ENCODE measurements at regions not wholly inside any gene's neighbourhood (a gene's known extent, or its start where the extent isn't known, plus 50 kb on each side); places are given as distances from the start of the nearest gene placed in this dataset.
"Not testable (repeated sequence)": the region's sequence is repeated elsewhere in the genome, so short reads cannot be mapped to it uniquely, and the experiment has no call there.

GRCh38 chr12:19625551-19625950 lies 186.3 kb downstream of the AEBP2 start:
- not testable (repeated sequence) for DNase-seq (ENCODE audit: low read depth, low spot score)

DNA sequence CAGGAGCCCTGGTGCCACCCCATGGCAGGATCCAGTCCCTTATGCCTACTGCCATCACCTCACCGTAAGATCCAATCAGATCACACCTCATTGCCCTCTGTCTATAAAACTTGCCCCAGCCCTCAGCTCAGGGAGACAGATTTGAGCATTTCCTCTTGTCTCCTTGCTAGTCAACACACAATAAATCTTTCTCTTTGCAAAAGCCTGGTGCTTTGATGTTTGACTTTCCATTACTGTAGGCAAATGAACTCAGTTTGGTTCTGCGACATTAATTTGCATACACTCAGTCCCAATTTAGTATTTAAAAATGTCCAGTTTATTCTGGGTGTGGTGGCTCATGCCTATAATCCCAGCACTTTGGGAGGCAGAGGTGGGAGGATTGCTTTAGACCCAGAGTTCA lies 188.4 kb downstream of the AEBP2 start:
- no peak for DNase-seq (ENCODE audit: low read depth, low spot score)

GRCh38 chr12:19630536-19630935 lies 191.2 kb downstream of the AEBP2 start:
- no peak for DNase-seq (ENCODE audit: low read depth, low spot score)

DNA sequence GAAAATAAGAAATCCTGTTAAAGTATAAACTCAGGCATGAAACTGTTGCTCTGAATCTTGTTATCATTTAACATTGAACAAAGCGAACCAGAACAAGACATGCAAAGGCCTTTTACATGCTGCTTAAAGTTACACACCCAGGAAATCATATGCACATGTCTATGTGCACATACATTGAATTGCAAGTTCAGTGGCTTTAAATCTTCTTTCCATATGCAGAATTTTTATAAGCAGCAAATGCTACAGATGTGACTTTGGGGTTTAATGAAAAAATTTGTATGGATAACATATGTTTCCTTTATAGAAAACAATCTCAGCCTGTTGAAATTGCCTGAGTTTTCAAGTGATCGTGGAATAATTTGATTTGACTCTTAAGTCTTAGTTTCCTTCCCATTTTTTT lies 193.9 kb downstream of the AEBP2 start:
- DNase-seq (ENCODE audit: low read depth, low spot score): no peak

DNA sequence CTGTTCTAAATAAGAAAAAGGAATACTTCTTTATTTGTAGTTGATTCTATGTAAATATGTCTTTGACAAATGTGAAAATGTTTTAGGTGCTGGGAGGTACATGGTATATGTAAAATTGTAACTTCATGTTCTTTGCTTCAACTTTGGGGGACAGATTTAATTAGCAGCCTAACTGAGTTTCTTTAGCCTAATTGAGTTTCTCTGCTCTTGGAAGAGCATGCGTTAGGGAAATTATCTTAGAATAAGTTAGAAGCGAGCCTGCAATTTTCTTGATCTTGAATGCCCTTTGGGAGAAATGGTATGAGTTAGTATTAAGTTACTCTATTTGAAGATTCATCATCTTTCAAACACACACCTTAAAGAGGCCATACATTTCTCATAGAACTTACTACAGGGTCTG lies 194.3 kb downstream of the AEBP2 start:
- DNase-seq (ENCODE audit: low read depth, low spot score): no peak

DNA sequence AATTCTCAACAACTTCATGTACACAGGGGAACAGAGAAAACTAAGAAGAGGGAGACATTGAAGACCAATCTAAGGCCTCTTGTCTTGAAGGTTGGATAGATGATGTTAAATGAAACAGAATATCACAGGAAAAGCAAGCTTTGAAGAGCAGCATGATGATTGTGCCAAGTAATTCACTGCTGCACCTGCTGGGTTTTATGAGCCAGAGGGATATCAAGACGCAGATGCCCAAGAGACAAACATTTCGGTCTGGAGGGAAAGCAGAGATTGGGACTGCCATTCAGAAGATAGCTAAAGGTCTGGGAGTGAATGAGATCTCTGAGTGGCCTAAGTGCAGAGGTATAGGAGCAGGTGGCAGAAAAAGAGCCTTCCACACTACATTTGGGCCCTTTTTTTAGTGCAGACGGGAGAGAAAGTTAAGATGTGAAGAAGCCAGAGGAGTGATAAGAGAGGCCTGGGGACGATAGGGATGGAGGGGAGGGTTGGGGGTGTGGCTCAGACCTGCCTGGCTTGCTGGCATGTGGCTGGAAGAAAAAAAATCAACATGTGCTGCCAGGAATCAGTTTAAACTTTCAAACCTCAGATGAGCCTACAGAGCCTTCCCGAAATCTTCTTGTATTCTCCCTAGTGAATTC lies 200.6 kb downstream of the AEBP2 start:
- no peak for DNase-seq (ENCODE audit: low read depth, low spot score)

DNA sequence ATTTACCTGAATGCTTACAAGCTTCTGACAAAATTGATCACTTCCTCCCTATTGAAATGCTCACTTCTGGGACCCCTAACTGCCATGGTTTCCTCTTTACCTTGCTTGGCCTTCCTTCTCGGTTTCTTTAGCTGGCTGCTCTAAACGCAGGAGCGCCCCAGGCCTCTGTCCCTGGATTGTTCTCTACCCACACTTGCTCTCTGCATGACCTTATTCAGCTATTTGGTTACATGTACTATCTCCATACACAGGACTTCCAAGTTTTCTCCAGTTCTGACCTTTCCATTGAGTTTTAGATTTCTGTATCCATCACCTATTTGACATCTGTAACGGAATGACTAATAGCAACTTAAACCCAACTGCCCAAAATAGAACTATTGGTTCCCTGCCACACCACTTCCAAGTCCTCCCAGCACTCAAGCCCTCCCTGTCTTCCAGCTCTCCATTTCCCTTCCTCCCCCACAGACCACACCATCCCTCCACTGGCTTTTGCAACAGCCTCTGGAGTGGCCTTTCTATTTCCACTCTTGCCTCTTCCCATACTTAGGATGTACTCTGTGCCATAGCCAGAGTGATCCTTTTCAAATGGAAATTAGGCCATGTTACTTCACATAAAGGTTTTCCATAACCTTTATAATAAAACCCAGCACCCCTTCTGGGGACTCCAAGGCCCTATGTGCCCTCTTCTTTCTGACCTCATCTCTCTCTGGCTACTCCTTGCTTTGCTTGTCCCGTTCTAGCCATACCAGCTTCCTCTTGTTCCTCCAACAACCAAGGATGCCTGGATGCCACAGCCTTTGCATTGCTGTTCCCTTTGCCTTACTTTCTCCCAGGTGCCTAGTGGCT lies 202.2 kb downstream of the AEBP2 start:
- DNase-seq (ENCODE audit: low read depth, low spot score): no peak

- DNase-seq (ENCODE audit: low read depth, low spot score): no peak
These were observed 203.1 kb downstream of the AEBP2 start for GRCh38 chr12:19642345-19642744.

- DNase-seq (ENCODE audit: low read depth, low spot score): peak; percentile 90
These were observed 204.3 kb downstream of the AEBP2 start for GRCh38 chr12:19643635-19644034.

DNA sequence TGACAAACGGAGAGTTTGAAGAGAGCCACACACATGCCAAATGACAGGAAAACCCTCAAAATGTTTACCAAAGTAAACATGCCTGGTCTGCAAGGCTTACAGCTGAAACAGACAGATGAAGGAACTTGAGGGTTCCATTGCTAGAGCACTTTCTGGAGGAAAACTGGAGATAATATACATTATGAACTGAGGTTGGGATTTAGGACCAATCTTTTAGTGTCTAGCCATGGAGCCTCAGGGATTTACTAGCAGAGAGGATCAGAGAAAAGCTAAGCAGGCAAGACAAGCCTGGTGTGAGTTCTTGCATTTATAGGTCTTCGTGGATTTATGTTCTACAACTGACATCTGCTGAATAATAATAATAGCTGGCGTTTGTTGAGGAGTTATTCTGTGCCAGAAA lies 205.3 kb downstream of the AEBP2 start:
- no peak for DNase-seq (ENCODE audit: low read depth, low spot score)

- no peak for DNase-seq (ENCODE audit: low read depth, low spot score)
These were observed 206.5 kb downstream of the AEBP2 start for GRCh38 chr12:19645823-19646222.

- no peak for DNase-seq (ENCODE audit: low read depth, low spot score)
These were observed 207.3 kb downstream of the AEBP2 start for GRCh38 chr12:19646599-19646998.

GRCh38 chr12:19647806-19648556 lies 208.7 kb downstream of the AEBP2 start:
- no peak for DNase-seq (ENCODE audit: low read depth, low spot score)

DNA sequence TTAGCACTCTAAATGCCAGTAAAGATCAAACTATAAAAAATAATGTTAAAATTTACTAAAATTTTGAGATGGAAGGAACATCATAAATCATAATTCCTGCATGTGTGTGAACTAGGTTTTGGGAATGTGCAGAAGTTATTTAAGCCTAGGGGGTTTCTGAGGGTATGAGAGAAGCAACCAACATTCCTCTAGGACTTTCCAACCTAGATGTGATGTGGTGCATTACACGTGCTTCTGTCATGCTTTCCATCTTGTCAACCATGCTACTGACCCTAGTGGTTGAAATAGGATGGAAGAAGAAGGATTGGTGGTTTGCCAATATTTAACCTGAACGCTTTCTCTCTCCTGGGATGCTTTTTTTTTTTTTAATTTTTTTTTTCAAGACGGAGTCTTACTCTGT lies 209.3 kb downstream of the AEBP2 start:
- no peak for DNase-seq (ENCODE audit: low read depth, low spot score)

GRCh38 chr12:19652386-19652785 lies 213.1 kb downstream of the AEBP2 start:
- DNase-seq (ENCODE audit: low read depth, low spot score): no peak

GRCh38 chr12:19654650-19655376 lies 215.5 kb downstream of the AEBP2 start:
- DNase-seq (ENCODE audit: low read depth, low spot score): no peak

DNA sequence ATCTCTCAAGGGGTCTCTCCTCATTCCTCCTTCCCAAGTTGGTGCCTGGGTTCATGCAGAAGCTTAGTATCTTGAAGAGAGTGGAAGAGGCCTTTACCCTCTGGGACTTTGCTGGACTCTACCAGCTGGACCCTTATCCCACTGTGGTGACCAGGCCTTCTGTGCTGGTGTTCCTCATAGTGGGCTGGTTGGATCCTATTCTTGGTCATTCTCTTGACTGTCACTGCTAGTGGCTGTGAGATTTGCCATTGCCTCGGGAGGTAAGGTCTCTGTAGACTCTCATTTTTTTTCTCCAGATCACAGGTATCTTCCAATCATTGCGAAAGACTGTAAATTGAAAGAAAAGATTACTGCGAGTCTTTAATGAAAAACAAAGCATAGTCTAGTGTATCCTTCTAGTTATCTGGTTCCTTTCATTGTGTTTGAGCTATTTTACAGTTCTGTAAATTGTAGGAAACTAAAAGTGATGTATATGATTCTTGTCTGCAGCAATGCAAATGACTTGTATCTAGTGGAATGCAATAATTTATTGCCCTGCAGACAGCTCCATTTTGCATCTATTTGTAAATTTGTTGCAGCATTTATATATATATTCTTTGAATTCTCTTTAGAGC lies 217.9 kb downstream of the AEBP2 start:
- no peak for DNase-seq (ENCODE audit: low read depth, low spot score)

GRCh38 chr12:19657732-19658130 lies 218.4 kb downstream of the AEBP2 start:
- no peak for DNase-seq (ENCODE audit: low read depth, low spot score)

DNA sequence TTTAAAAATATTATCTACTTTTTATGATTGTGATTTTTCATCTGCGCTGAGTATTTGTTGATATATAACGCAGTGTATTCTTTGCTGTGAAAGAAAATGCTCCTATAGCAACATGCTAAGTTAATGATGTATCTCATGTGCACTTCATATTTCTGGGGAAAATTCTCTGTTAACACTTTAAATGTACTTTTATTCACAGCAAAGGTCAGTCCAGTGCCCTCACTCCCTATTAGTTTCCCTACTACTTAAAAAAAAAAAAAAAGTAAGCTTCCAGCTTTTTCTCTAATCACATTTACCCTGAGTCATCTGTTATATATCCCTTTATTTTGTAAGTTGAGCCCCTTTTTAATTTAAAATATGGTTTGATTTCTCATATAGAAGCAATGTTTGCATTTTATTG lies 219.8 kb downstream of the AEBP2 start:
- no peak for DNase-seq (ENCODE audit: low read depth, low spot score)

- no peak for DNase-seq (ENCODE audit: low read depth, low spot score)
These were observed 220.2 kb downstream of the AEBP2 start for GRCh38 chr12:19659501-19659900.

DNA sequence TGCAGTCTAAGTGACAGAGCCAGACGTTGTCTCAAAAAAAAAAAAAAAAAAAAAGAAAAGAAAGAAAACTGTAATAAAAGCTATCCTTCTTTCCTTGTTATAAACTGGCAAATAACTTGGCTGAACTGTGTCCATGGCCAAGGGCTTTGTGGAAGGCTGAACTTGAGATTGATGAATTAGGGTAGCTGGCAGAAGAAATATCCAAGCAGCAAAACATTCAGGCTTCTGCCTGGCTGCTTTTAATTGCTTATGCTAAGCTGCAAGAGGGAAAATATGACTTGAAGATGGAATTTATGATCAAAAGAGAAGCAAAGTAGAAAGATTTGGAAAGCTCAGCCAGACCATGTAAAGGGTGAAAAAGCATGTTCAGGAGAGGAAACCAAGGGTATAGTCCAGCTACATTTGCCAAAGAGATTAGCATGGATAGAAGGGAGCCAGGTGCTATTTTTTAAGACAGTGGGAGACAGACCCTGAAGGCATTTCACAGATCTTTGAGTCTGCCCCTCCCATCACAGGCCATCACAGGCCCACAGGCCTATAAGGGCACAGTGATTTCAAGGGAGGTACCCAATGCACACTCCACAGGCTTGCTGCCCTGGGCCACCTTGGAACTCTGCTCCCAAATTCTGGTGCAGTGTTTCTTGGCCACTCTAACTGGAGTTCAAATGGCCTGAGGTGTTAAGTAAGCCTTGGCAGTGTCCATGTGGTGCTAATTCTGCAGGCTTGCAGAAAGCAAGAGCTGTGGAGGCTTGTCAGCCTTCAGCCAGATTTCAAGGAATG lies 226.0 kb downstream of the AEBP2 start:
- DNase-seq (ENCODE audit: low read depth, low spot score): no peak
